NOMO-1 treated with dmso at 0.1 percent for 144 hours (cell line): ENCODE measurements at regions not wholly inside any gene's neighbourhood (a gene's known extent, or its start where the extent isn't known, plus 50 kb on each side); places are given as distances from the start of the nearest gene placed in this dataset.

Experiments
- DNase-seq: peaks from one replicate; lab custom pipeline; 2025; ENCODE audit not compliant: unreplicated experiment; lab: John Stamatoyannopoulos, UW

GRCh38 chr2:34656632-34657031 is 1057.5 kb upstream of the FAM98A start:
- no peak for DNase-seq

DNA sequence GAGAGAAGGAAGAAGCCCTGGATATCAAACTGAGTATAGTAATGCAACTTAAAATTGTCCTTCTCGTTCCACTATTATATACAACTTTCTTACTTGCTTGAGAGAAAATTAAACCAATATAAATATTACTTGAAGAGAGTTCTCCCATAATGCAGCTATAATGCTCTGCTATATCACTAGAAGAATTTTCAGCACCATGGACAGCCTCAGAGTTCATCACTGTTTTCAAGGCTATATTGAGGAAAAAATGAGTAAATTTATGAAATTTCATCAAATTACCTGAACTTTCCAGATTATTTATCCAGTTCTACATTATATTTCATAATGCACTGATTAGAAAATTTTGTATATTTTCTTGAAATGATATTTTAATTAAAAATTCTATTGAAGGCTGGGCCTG is 1053.5 kb upstream of the FAM98A start:
- DNase-seq: no peak

DNA sequence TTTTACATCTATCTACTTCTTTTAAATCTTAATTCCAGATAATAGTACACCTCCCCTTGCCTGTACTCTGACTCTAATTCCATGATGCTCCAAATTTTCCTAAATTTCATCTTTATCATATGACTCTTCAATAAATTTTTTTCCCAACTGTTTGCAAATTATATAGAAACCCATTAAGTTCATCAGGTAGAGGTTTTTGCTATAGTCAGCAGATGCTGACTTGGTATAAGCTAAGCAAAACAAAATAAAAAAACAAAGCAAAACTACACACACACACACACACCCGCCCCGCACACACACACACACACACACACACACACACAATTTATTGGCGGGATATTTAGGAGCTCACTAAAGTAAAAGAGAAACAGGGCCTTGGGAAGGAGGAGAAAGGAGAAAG is 1047.8 kb upstream of the FAM98A start:
- no peak for DNase-seq

DNA sequence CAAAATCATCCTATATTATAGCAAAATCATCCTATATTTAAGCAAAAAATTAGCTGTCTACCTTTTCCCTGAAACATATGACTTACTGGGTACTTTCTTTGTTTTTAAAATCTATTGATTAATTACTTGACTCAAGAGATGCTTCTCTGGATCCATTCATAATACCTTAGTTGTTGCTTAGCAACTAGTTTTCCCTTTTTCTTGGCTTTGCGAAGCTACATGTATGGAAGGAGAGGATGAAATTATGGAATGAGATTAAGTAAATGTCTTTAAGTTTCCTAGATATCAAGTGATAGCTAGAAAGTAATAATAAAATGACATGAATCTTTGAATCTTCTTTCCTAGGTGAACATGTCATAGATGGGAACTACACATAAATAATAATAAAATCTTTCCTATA is 1033.2 kb upstream of the FAM98A start:
- no peak for DNase-seq

DNA sequence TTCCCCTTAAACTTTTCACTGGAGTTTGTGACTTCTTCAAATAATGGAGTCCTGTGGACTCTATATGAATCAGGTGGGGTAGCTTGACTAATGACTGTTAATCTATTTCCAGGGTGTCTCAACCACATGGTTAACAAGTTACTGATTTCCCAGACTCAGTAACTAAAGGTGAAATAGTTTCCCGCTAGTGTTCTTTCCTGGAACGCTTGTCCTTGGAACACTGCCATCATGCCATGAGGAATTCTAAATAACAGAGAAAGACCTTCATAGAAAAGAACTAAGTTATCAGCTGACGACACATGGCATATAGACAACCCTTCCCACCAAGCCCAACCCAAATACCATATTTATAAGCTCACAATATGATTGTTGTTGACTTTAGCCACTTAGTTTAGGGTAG is 1027.9 kb upstream of the FAM98A start:
- DNase-seq: no peak

DNA sequence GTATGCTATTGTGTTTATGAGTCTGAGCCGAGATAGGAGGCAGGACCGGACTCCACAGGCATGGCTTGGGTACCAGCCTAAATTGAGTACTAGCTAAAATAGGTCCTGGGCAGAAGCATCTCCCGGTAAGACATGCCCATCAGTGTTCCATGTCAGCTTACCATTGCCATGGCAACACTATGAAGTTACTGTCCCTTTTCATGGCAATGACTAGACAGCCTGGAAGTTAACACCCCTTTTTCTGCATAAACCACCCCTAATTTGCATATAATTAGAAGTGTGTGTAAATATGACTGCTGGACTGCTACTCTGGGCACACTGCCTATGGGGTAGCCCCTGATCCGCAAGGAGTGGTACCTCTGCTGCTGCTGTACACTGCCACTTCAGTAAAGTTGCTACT is 1005.1 kb upstream of the FAM98A start:
- DNase-seq: no peak

GRCh38 chr2:34602262-34602661 is 1003.2 kb upstream of the FAM98A start:
- no peak for DNase-seq

DNA sequence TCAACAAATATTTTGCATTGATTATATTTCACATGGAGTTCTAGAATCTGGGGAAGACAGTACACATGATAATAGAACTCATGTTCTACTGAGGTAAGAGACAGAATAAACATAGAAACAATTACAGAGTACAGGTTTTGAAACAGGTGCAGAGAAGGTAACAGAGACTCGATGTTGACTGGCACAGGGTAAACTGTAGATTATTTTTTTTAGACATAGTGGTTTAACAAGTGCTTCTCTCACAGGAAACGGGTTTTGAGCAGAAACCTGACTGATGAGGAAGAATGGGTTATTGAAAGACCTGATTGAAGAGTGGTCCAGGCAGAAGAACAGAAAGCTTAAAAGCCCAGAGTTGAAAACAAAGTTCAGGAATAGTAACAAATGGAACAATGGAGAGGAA is 1002.5 kb upstream of the FAM98A start:
- no peak for DNase-seq

- DNase-seq: no peak
Observed at GRCh38 chr2:34578641-34579040, 979.5 kb upstream of the FAM98A start.

GRCh38 chr2:34570266-34570872 is 971.3 kb upstream of the FAM98A start:
- no peak for DNase-seq

- DNase-seq: no peak
Observed at GRCh38 chr2:34567128-34567527, 968.0 kb upstream of the FAM98A start.

DNA sequence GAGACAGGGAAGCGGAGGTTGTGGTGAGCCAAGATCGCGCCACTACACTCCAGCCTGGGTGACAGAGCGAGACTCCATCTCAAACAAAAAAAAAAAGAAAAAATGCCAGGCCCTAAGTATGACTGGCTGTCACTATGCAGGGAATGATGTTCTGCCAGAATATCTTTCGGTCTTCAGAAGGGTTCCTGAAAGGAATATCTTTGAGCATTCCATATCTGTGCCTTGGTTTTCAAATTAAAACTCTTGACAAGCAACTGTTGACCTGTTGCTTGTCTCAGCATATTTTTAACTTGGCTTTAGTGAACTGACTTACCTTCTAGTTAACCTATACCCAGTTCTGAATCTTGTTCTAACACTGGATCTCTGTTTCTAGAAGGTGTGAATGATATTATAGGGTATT is 953.2 kb upstream of the FAM98A start:
- no peak for DNase-seq

- no peak for DNase-seq
Observed at GRCh38 chr2:34549710-34550345, 950.7 kb upstream of the FAM98A start.

- DNase-seq: no peak
Observed at GRCh38 chr2:34547900-34548299, 948.8 kb upstream of the FAM98A start.

DNA sequence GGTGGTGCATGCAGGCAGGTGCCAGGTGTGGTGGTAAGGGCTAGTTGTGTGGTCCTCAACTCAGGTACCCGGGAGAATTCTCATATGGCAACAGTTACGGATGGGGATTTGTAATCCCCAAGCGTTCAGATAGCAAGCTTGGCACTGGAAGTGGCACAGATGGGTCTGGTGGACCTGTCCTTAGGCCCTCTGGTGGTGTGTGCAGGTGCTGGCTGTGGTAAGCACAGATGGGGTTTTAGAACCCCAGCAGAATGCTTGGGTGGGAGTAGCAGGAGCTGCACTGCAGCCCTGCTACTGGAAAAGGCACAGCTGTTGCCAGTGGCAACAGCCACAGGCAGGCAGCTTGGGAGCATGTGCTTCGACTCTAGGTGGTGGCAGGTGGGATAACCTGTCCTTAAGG is 948.2 kb upstream of the FAM98A start:
- DNase-seq: no peak

- no peak for DNase-seq
Observed at GRCh38 chr2:34545486-34546136, 946.5 kb upstream of the FAM98A start.

- no peak for DNase-seq
Observed at GRCh38 chr2:34534761-34535160, 935.7 kb upstream of the FAM98A start.

GRCh38 chr2:34534341-34534740 is 935.2 kb upstream of the FAM98A start:
- no peak for DNase-seq

GRCh38 chr2:34533585-34534183 is 934.6 kb upstream of the FAM98A start:
- no peak for DNase-seq

DNA sequence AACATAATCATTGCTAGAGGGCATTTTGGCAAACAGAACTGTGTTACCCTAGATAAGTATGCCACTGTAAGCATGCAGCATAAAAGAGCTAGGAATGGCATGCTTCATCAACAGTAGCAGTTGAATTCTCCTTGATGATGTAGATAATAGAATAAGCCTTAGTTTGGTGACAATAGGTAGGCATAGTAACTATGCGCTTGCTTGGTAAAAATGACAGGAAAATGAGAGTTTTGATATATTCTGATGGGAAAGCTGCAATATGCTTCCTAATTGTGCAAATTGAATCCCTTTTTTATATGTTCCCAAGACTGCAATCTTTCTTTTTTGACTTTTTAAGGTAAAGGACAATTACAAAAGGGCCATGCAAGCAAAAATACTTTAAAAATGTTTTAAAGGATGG is 930.9 kb upstream of the FAM98A start:
- DNase-seq: no peak

GRCh38 chr2:34523958-34524514 is 924.9 kb upstream of the FAM98A start:
- DNase-seq: no peak

- no peak for DNase-seq
Observed at GRCh38 chr2:34519659-34520058, 920.6 kb upstream of the FAM98A start.
